CD8-positive, alpha-beta memory T cell (primary cell): ENCODE measurements at regions not wholly inside any gene's neighbourhood (a gene's known extent, or its start where the extent isn't known, plus 50 kb on each side); places are given as distances from the start of the nearest gene placed in this dataset.

Experiments
- CTCF ChIA-PET: fragments of 350-600 bp; sonication (Branson Sonifier 250); formaldehyde crosslinking; loops from one replicate; lab custom pipeline; 2021; ENCODE audit warnings: antibody characterized with exemption; lab: Charles Lee
- POLR2A ChIA-PET: fragments of 350-600 bp; sonication (Branson Sonifier 250); formaldehyde crosslinking; loops from one replicate; lab custom pipeline; 2021; ENCODE audit warnings: antibody characterized with exemption; lab: Charles Lee
- DNase-seq, 5 donors: peaks; one replicate each; pipeline versions ENCODE4 v3.0.0 to v3.0.0-alpha.2; 2020 to 2022; ENCODE audit warnings: mixed read lengths in 1 of 5
- H3K27ac ChIP-seq: one replicate; pipeline ENCODE4 v1.7.0; 2013; ENCODE audit warnings: low read depth, mild to moderate bottlenecking, low read length, moderate library complexity
- H3K27me3 ChIP-seq: 2 replicates; pipeline ENCODE4 v1.7.0; 2013; ENCODE audit warnings: low read length, mild to moderate bottlenecking; ENCODE audit not compliant: insufficient read depth, poor library complexity, severe bottlenecking
- H3K36me3 ChIP-seq: 2 replicates; pipeline ENCODE4 v1.7.0; 2013; ENCODE audit warnings: mild to moderate bottlenecking, low read length, moderate library complexity; ENCODE audit not compliant: insufficient read depth
- H3K4me1 ChIP-seq: 2 replicates; pipeline ENCODE4 v1.7.0; 2013; ENCODE audit warnings: mild to moderate bottlenecking, low read length, moderate library complexity; ENCODE audit not compliant: insufficient read depth
- H3K4me3 ChIP-seq: 2 replicates; pipeline ENCODE4 v1.7.0; 2013; ENCODE audit warnings: mild to moderate bottlenecking, low read length
- H3K9me3 ChIP-seq: 2 replicates; pipeline ENCODE4 v1.7.0; 2013; ENCODE audit warnings: mild to moderate bottlenecking, low read length
- H3K27ac Mint-ChIP-seq, 8 donors: one replicate each; pipeline ENCODE4 v1.8.0; 2020 to 2021; ENCODE audit warnings: mixed read lengths in 8 of 8, mild to moderate bottlenecking in 6 of 8, inconsistent platforms in 3 of 8, moderate library complexity in 3 of 8
- H3K27me3 Mint-ChIP-seq, 2 donors: one replicate each; pipeline ENCODE4 v1.8.0; 2020 to 2021; ENCODE audit warnings: mixed read lengths in 2 of 2, mild to moderate bottlenecking in 1 of 2, moderate library complexity in 1 of 2
- H3K36me3 Mint-ChIP-seq, 3 donors: one replicate each; pipeline ENCODE4 v1.8.0; 2020 to 2021; ENCODE audit warnings: mixed read lengths in 3 of 3, inconsistent platforms in 1 of 3, mild to moderate bottlenecking in 1 of 3
- H3K4me1 Mint-ChIP-seq, 3 donors: one replicate each; pipeline ENCODE4 v1.8.0; 2020 to 2021; ENCODE audit warnings: mixed read lengths in 3 of 3, inconsistent platforms in 1 of 3, mild to moderate bottlenecking in 1 of 3
- H3K4me3 Mint-ChIP-seq, 7 donors: one replicate each; pipeline ENCODE4 v1.8.0; 2020 to 2021; ENCODE audit warnings: mixed read lengths in 7 of 7, mild to moderate bottlenecking in 6 of 7, moderate library complexity in 4 of 7, inconsistent platforms in 2 of 7
- H3K9me3 Mint-ChIP-seq, 5 donors: one replicate each; pipeline ENCODE4 v1.8.0; 2020 to 2022; ENCODE audit warnings: mixed read lengths in 5 of 5, mild to moderate bottlenecking in 3 of 5, moderate library complexity in 2 of 5, inconsistent platforms in 1 of 5

DNA sequence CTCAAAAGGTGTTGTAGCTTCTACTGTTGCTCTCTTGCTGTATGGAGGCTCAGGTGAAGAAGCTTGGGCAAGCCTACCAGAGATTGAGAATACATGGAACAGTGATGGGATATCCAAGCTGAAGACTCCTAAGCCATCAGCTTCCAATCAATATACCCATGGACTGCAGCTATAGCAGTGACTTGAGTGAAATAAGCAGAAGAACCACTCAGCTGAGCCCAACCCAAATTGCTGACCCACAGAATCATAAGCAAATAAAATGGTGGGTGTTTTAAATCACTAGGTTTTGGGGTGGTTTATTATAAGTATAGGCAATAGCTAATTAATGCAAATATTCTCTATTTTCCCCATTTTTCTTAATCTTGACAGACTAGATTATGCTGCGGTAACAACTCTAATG, 147.7 kb upstream of the SALL1 start:
- Histone ChIP-seq H3K27me3 (no peaks in the 10 kb centered on the region), H3K27ac (no peak overlapping the region), H3K4me1 (no peaks in the 10 kb centered on the region), H3K36me3 (no peaks in the 10 kb centered on the region), H3K4me3 (no peak overlapping the region), H3K9me3 (no peaks in the 10 kb centered on the region)
- ChIA-PET POLR2A (no interaction called here), CTCF (no interaction called here)
- Mint-ChIP-seq H3K4me3 (no peak overlapping the region), H3K27ac (no peak overlapping the region), H3K9me3 (peaks cover 3 to 10% (median 5%) of the 10 kb centered on the region in 5 donors), H3K27me3 (no peaks in the 10 kb centered on the region), H3K4me1 (no peaks in the 10 kb centered on the region), H3K36me3 (no peaks in the 10 kb centered on the region)
- no peak for DNase-seq

DNA sequence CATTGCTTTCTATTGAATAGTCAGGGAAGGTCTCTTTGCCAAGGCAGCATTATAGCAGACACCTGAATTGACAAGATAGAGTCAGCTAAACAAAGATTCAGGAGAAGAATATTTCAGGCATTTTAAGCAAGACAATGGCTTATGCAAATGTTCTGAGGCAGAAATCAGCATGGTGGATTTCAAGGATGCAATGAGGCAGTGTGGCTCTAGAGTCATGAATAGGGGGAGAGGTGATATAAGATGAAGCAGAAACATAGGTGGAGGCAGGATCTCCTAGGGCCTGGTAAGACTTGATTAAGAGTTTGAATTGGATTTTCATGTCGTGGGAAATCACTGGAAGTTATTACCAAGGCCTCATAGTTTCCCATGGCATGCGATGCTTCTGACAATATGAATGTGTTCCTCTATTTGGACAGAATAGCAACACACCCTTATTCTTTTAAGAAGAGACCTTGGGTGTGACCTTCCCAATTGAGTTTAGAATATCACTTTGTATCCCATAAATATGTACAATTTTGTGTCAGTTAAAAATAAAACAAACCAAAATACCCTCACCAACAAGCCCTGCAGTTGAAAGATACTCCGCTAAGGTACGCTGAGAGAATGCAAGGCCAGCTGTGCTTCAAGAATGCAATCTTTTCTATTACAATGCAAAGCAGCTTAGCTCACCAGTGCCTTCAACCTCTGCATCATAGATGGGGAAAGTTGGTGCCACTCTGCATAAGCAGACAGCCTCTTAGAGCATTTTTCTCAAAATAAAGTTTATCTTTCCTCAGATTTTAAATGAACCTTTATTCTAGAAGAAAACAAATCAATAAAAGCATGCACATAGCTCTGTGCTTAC, 139.6 kb upstream of the SALL1 start:
- no peaks in the 10 kb centered on the region for H3K4me1 ChIP-seq
- no peaks in the 10 kb centered on the region for H3K36me3 ChIP-seq
- no peaks in the 10 kb centered on the region for H3K4me1 Mint-ChIP-seq
- H3K27me3 ChIP-seq, result no peaks in the 10 kb centered on the region
- POLR2A ChIA-PET, result no interaction called here
- no peaks in the 10 kb centered on the region for H3K36me3 Mint-ChIP-seq
- peaks cover 0 to 13% (median 2%) of the 10 kb centered on the region in 5 donors for H3K9me3 Mint-ChIP-seq
- H3K4me3 Mint-ChIP-seq, result no peak overlapping the region
- H3K27ac Mint-ChIP-seq, result no peak overlapping the region
- no peak for DNase-seq
- CTCF ChIA-PET, result no interaction called here
- H3K4me3 ChIP-seq, result no peak overlapping the region
- H3K27ac ChIP-seq, result no peak overlapping the region
- H3K9me3 ChIP-seq, result no peaks in the 10 kb centered on the region
- H3K27me3 Mint-ChIP-seq, result peaks cover 0 to 1% of the 10 kb centered on the region in 2 donors

DNA sequence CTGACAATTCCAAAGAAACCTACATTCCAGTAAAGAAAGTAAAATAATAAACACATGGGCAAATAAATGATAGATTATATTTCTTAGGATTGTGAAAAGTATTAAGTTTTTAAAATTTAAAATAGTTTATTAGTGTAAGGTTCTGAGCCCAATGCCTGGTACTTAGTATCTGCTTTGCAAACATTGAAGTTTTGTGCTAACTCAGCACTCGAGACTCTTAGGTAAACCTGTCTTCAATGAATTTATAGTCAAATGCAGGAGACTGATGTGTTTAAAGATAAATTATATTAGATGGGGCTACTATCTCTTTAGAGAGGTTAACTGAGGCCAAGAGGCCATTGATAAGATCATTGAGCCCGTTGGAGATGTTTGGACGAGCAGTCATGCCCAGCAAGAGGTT, 138.3 kb upstream of the SALL1 start:
- no peak overlapping the region for H3K27ac ChIP-seq
- Mint-ChIP-seq H3K27me3 (peaks cover 0 to 1% of the 10 kb centered on the region in 2 donors), H3K36me3 (no peaks in the 10 kb centered on the region), H3K27ac (no peak overlapping the region), H3K9me3 (peaks cover 0 to 10% (median 2%) of the 10 kb centered on the region in 5 donors), H3K4me1 (no peaks in the 10 kb centered on the region), H3K4me3 (no peak overlapping the region)
- no peaks in the 10 kb centered on the region for H3K4me1 ChIP-seq
- no peaks in the 10 kb centered on the region for H3K9me3 ChIP-seq
- H3K27me3 ChIP-seq, result no peaks in the 10 kb centered on the region
- H3K36me3 ChIP-seq, result no peaks in the 10 kb centered on the region
- POLR2A ChIA-PET, result no interaction called here
- no peak overlapping the region for H3K4me3 ChIP-seq
- DNase-seq, result no peak
- CTCF ChIA-PET, result no interaction called here

DNA sequence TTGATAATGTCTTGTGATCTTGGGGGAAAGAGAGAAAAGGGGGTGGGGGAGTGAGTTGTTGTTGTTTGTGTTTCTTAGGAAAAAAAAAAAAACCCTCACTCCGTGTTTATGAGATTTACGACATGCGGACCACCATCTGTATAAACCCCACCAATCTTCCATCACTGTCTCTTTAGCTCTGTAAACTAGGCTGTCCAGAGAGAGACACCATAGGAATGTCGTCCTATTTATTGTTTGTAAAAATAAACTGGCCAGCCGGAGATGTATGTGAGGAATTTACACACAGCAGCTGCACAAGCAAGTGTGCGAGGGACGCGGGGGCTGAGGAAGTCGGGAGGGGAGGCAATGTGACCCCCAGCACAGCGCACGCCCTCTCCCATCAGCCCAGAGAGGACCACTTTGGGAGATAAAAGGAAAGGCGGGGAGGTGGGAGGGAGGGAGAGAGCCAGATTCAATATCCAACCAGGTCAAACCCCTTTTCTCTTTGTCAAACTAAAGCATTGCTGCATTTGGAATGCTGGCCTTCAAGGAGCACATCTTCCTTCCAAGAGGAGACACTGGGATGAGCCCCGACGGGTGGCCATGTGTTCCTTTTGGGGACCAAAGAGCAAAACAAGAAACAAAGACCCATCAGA, 136.2 kb upstream of the SALL1 start:
- Mint-ChIP-seq H3K27ac (no peak overlapping the region), H3K36me3 (no peaks in the 10 kb centered on the region), H3K9me3 (peaks cover 2 to 10% (median 4%) of the 10 kb centered on the region in 5 donors), H3K27me3 (peaks cover 0 to 1% of the 10 kb centered on the region in 2 donors), H3K4me3 (no peak overlapping the region), H3K4me1 (no peaks in the 10 kb centered on the region)
- H3K4me1 ChIP-seq, result no peaks in the 10 kb centered on the region
- H3K27me3 ChIP-seq, result no peaks in the 10 kb centered on the region
- DNase-seq, result no peak
- ChIA-PET CTCF (no interaction called here), POLR2A (no interaction called here)
- no peak overlapping the region for H3K27ac ChIP-seq
- H3K9me3 ChIP-seq, result no peaks in the 10 kb centered on the region
- no peak overlapping the region for H3K4me3 ChIP-seq
- no peaks in the 10 kb centered on the region for H3K36me3 ChIP-seq

DNA sequence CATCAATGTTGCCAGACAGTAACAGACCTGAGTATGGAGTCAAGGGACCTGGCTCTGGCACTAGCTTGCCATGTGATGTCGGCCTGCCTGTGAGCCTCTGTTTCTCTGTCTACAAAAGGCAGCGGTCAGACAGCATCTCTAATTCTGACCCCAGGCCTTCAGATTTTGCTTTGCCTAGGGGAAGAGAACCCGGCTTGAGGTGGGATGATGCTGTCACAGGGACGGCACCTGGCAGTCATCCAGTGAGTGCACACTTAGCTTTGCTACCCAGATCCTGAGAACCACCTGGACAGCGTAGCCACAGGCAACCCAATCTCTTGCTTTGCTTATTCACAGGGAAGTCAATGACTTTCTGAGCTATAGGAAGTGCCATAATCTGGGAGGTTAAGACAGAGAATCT, 135.2 kb upstream of the SALL1 start:
- ChIA-PET POLR2A (no interaction called here), CTCF (no interaction called here)
- peaks cover 0 to 10% (median 4%) of the 10 kb centered on the region in 5 donors for H3K9me3 Mint-ChIP-seq

DNA sequence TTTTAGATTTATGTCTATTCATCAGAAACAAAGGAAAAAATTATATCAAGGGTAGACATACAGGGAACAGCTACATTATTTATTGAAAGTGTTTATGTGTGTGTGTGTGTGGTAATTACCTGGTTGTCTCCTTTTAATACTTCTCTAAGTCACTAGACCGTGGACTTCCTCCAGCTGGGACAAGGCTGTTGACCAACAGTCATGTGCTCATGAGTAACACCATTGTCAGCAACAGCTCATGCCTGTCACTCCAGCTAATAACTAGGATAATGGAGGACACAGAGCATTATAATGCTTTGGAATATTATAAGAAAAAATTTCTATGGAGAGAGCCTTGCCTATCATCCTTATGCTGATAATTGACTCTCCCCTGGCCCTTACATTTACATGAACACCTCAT, 125.3 kb upstream of the SALL1 start:
- no peaks in the 10 kb centered on the region for H3K36me3 Mint-ChIP-seq
- Histone ChIP-seq H3K27ac (no peak overlapping the region), H3K4me3 (no peak overlapping the region), H3K4me1 (no peaks in the 10 kb centered on the region), H3K36me3 (no peaks in the 10 kb centered on the region), H3K9me3 (no peaks in the 10 kb centered on the region), H3K27me3 (no peaks in the 10 kb centered on the region)
- H3K4me3 Mint-ChIP-seq, result no peak overlapping the region
- H3K27ac Mint-ChIP-seq, result no peak overlapping the region
- no peak for DNase-seq
- no peaks in the 10 kb centered on the region for H3K27me3 Mint-ChIP-seq
- POLR2A ChIA-PET, result no interaction called here
- peaks cover 0 to 17% (median 3%) of the 10 kb centered on the region in 5 donors for H3K9me3 Mint-ChIP-seq
- CTCF ChIA-PET, result no interaction called here
- no peaks in the 10 kb centered on the region for H3K4me1 Mint-ChIP-seq

More for the DNA sequence above, 135.2 kb upstream of the SALL1 start:
- no peak overlapping the region for H3K4me3 ChIP-seq
- no peak overlapping the region for H3K4me3 Mint-ChIP-seq
- H3K36me3 Mint-ChIP-seq, result no peaks in the 10 kb centered on the region
- H3K4me1 Mint-ChIP-seq, result no peaks in the 10 kb centered on the region
- no peaks in the 10 kb centered on the region for H3K9me3 ChIP-seq
- H3K36me3 ChIP-seq, result no peaks in the 10 kb centered on the region
- no peak overlapping the region for H3K27ac ChIP-seq
- no peak for DNase-seq
- H3K4me1 ChIP-seq, result no peaks in the 10 kb centered on the region
- H3K27me3 Mint-ChIP-seq, result peaks cover 0 to 1% of the 10 kb centered on the region in 2 donors
- H3K27me3 ChIP-seq, result no peaks in the 10 kb centered on the region
- H3K27ac Mint-ChIP-seq, result no peak overlapping the region

DNA sequence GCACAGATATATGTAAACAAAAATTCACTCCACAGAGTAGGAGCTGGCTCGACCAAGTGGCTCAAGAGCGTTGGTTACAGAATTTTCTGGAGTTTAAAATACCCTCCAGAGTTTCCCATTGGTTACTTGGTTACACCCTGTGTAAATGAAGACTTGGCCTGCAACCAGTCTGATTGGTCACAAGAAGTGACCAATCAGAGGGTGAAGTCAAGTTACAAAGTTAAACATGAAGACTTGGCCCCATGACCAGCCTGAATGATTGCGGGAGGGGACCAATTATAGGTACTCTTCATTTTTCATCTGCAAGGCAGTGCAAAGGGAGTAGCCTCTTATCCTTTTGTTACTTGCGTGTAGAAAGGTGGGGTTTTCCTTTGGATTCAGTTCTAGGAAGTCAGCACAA, 121.3 kb upstream of the SALL1 start:
- H3K27me3 ChIP-seq, result no peaks in the 10 kb centered on the region
- no peak overlapping the region for H3K27ac ChIP-seq
- no peaks in the 10 kb centered on the region for H3K36me3 ChIP-seq
- Mint-ChIP-seq H3K4me1 (no peaks in the 10 kb centered on the region), H3K9me3 (peaks cover 0 to 14% (median 2%) of the 10 kb centered on the region in 5 donors), H3K27me3 (no peaks in the 10 kb centered on the region), H3K36me3 (peaks cover 0 to 1% (median 0%) of the 10 kb centered on the region in 3 donors), H3K27ac (no peak overlapping the region), H3K4me3 (no peak overlapping the region)
- CTCF ChIA-PET, result no interaction called here
- POLR2A ChIA-PET, result no interaction called here
- DNase-seq, result no peak
- no peaks in the 10 kb centered on the region for H3K4me1 ChIP-seq
- no peaks in the 10 kb centered on the region for H3K9me3 ChIP-seq
- H3K4me3 ChIP-seq, result no peak overlapping the region

DNA sequence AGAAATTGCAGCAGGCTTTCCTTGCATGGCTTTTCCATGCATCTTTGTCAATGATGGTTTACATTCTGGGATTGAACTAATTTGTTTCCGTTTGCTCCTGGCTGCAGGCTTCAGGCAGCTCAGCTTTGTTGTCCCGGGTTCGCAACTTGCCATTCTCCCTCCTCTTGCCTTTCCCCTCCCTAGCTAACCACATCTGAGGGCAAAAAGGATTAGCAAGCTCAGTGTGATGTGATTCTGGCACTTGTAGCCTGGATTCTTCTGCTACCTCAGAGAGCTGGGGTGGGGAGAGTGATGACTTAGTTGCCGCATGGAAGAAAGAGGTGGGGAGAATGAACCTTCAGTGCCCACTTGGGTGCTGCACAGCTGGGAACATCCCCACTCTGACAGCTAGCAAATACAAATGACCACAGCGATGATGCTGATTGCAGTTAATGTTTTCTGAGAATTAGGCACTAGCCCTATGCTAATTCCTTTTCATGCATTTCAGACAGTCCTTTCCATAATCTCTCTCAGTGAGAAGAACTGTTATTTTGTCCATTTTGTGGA, 120.2 kb upstream of the SALL1 start:
- Mint-ChIP-seq H3K4me3 (no peak overlapping the region), H3K36me3 (peaks cover 0 to 1% (median 0%) of the 10 kb centered on the region in 3 donors), H3K27ac (no peak overlapping the region), H3K27me3 (no peaks in the 10 kb centered on the region), H3K9me3 (peaks cover 0 to 9% (median 2%) of the 10 kb centered on the region in 5 donors), H3K4me1 (no peaks in the 10 kb centered on the region)
- no peaks in the 10 kb centered on the region for H3K36me3 ChIP-seq
- POLR2A ChIA-PET, result no interaction called here
- H3K4me1 ChIP-seq, result no peaks in the 10 kb centered on the region
- CTCF ChIA-PET, result no interaction called here
- no peak overlapping the region for H3K27ac ChIP-seq
- DNase-seq, result no peak
- H3K4me3 ChIP-seq, result no peak overlapping the region
- H3K9me3 ChIP-seq, result no peaks in the 10 kb centered on the region
- H3K27me3 ChIP-seq, result no peaks in the 10 kb centered on the region
